ENCODE measurements at regions not wholly inside any gene's neighbourhood (a gene's known extent, or its start where the extent isn't known, plus 50 kb on each side); places are given as distances from the start of the nearest gene placed in this dataset.

DNA sequence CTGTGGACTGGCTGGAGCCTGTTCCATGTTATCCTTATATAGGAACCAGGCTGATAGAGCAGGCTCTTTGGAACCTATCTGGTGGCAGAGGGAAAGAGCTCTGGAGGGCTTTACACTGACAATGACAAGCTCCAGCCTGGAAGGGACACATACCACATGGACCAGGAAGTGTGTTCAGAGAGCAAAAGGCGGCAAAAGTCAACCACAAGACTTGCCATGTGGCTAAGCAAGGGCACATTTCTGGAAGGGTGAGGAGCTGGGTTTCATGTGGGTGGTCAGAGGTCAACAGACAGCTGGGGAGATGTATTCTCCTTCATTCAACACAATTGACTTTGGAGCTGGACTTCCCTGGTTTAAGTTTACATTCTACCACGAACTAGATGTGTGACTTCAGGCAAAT lies 325.2 kb downstream of the DYSF start:
- no peaks in the 10 kb centered on the region for H3K4me1 ChIP-seq
- 55% methylated on average over 2 of the region's 2 CpGs for WGBS (ENCODE audit: insufficient coverage, low coverage, low lambda C conversion rate, missing lambda C conversion rate)
- no peak for ATAC-seq
- no peaks in the 10 kb centered on the region for H3K27me3 ChIP-seq
- no peak for DNase-seq
- H3K36me3 ChIP-seq = no peaks in the 10 kb centered on the region
- H3K4me3 ChIP-seq = no peak overlapping the region
- no peak for TF ChIP-seq POLR2A (IDR thresholded peaks at IDR 0.05)
- TF ChIP-seq, protein P1, sequence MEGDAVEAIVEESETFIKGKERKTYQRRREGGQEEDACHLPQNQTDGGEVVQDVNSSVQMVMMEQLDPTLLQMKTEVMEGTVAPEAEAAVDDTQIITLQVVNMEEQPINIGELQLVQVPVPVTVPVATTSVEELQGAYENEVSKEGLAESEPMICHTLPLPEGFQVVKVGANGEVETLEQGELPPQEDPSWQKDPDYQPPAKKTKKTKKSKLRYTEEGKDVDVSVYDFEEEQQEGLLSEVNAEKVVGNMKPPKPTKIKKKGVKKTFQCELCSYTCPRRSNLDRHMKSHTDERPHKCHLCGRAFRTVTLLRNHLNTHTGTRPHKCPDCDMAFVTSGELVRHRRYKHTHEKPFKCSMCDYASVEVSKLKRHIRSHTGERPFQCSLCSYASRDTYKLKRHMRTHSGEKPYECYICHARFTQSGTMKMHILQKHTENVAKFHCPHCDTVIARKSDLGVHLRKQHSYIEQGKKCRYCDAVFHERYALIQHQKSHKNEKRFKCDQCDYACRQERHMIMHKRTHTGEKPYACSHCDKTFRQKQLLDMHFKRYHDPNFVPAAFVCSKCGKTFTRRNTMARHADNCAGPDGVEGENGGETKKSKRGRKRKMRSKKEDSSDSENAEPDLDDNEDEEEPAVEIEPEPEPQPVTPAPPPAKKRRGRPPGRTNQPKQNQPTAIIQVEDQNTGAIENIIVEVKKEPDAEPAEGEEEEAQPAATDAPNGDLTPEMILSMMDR (IDR thresholded peaks at IDR 0.05) = no peak
- intact Hi-C loops (cut with DNase I) = no loop called here
- no peaks in the 10 kb centered on the region for H3K9me3 ChIP-seq
- no peak overlapping the region for H3K27ac ChIP-seq

DNA sequence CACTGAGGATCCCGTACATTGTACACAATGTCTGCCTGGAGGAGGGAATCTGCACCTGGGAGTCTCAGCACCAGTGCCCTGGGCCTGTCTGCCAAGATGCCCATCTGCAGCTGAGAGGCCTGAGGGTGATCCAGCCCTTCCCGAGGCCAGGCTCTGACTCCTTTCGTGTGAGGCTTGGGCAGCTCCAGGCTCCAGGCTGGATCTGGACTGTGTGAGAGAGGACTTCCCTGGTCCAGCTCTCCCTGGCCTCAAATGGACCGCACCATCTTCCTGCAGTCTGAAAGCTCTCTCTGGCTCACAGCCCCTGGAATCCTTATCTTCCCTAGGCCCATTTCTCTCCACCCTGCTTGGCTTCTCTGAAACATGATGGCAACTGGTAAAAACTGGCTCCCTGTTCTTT lies 324.6 kb downstream of the DYSF start:
- WGBS (ENCODE audit: insufficient coverage, low coverage, low lambda C conversion rate, missing lambda C conversion rate) = no CpG with 5 or more reads among the region's 4 CpGs
- no peaks in the 10 kb centered on the region for H3K4me1 ChIP-seq
- H3K36me3 ChIP-seq = no peaks in the 10 kb centered on the region
- no peak overlapping the region for H3K4me3 ChIP-seq
- TF ChIP-seq POLR2A (IDR thresholded peaks at IDR 0.05) = no peak
- TF ChIP-seq, protein P1 (IDR thresholded peaks at IDR 0.05) = no peak
- no peak for ATAC-seq
- H3K9me3 ChIP-seq = no peaks in the 10 kb centered on the region
- no peak for DNase-seq
- no peak overlapping the region for H3K27ac ChIP-seq
- H3K27me3 ChIP-seq = no peaks in the 10 kb centered on the region
- intact Hi-C loops (cut with DNase I) = no loop called here

DNA sequence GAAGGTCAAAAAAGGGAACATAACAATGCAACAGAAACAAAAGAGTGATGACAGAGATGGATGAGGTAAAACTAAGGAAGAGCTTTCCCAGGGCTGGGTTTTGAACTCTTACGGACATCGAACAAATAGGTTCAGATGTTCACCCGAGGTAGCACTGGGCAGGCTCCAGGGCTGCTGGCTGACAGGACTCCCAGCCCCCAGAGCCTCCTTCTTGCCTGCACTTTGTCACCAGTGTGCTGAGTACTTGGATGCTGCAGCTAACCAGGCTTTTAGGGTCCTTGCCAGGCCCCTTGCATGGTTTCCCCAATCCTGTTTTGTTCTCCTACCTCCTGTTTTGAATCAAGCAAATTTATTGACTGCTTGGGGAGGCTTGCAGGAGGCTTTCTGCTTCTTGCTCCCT lies 322.9 kb downstream of the DYSF start:
- TF ChIP-seq, protein P1 (IDR thresholded peaks at IDR 0.05) = no peak
- no peak for TF ChIP-seq POLR2A (IDR thresholded peaks at IDR 0.05)
- WGBS (ENCODE audit: insufficient coverage, low coverage, low lambda C conversion rate, missing lambda C conversion rate) = no CpG with 5 or more reads among the region's 3 CpGs
- intact Hi-C loops (cut with DNase I) = no loop called here
- no peak overlapping the region for H3K27ac ChIP-seq
- no peak overlapping the region for H3K4me3 ChIP-seq
- H3K4me1 ChIP-seq = no peaks in the 10 kb centered on the region
- ATAC-seq (no peak), DNase-seq (no peak)
- H3K36me3 ChIP-seq = no peaks in the 10 kb centered on the region
- H3K9me3 ChIP-seq = no peaks in the 10 kb centered on the region
- no peaks in the 10 kb centered on the region for H3K27me3 ChIP-seq

DNA sequence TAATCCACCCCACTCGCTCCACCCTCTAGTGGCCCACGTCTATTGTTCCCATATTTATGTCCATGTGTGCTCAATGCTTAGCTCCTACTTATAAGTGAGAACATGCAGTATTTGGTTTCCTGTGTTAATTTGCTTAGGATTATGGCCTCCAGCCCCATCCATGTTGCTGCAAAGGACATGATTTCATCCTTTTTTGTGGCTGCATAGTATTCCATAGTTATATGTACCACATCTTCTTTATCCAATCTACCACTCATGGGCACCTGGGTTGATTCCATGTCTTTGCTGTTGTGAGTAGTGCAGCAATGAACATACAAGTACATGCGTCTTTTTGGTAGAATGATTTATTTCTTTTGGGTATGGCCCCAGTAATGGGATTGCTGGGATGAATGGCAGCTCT lies 319.9 kb downstream of the DYSF start:
- Histone ChIP-seq H3K36me3 (no peaks in the 10 kb centered on the region), H3K9me3 (peaks cover 0 to 8% (median 0%) of the 10 kb centered on the region in 4 donors), H3K27ac (no peak overlapping the region), H3K4me1 (no peaks in the 10 kb centered on the region), H3K4me3 (no peak overlapping the region), H3K27me3 (no peaks in the 10 kb centered on the region)
- intact Hi-C loops (cut with DNase I) = no loop called here
- TF ChIP-seq, protein P1 (IDR thresholded peaks at IDR 0.05) = no peak
- TF ChIP-seq POLR2A (IDR thresholded peaks at IDR 0.05) = no peak
- DNase-seq (no peak), ATAC-seq (no peak)
- WGBS (ENCODE audit: insufficient coverage, low coverage, low lambda C conversion rate, missing lambda C conversion rate) = 86% methylated on average over 3 of the region's 3 CpGs
